OCI-LY3 (cell line): ENCODE measurements at regions not wholly inside any gene's neighbourhood (a gene's known extent, or its start where the extent isn't known, plus 50 kb on each side); places are given as distances from the start of the nearest gene placed in this dataset.

Experiments
- H2AFZ ChIP-seq: fragments of 200-600, 300-600 bp; shearing (Covaris generic); 2 replicates; pipeline ENCODE4 v1.6.0; 2014; ENCODE audit warnings: antibody characterized with exemption, low read depth, low read length
- H3K27ac ChIP-seq: fragments of 200-600, 300-600 bp; sonication (generic); 2 replicates; pipeline ENCODE4 v1.5.1; 2014; ENCODE audit warnings: mild to moderate bottlenecking, low read length, moderate library complexity, mixed read lengths
- H3K27me3 ChIP-seq: fragments of 200-600, 300-600 bp; sonication (generic); 2 replicates; pipeline ENCODE4 v1.6.1; 2014; ENCODE audit warnings: low read depth, low read length, mixed read lengths
- H3K36me3 ChIP-seq: fragments of 200-600, 300-600 bp; sonication (generic); replicated peaks from 2 replicates; pipeline ENCODE3; 2014; ENCODE audit warnings: low read depth, low read length, mixed read lengths
- H3K4me1 ChIP-seq: fragments of 300-600, 200-600 bp; sonication (generic); 2 replicates; pipeline ENCODE4 v1.6.1; 2014; ENCODE audit warnings: low read length, mixed read lengths
- H3K4me2 ChIP-seq: fragments of 200-600, 300-600 bp; sonication (generic); 2 replicates; pipeline ENCODE4 v1.6.1; 2014; ENCODE audit warnings: low read length, mixed read lengths
- H3K4me3 ChIP-seq: fragments of 300-600, 200-600 bp; sonication (generic); 2 replicates; pipeline ENCODE4 v1.5.1; 2014; ENCODE audit warnings: antibody characterized with exemption, mild to moderate bottlenecking, low read length, moderate library complexity
- H3K79me2 ChIP-seq: fragments of 300-600, 200-600 bp; shearing (Covaris generic); 2 replicates; pipeline ENCODE4 v1.6.1; 2014; ENCODE audit warnings: mild to moderate bottlenecking, low read length, mixed read lengths
- H3K9ac ChIP-seq: fragments of 300-600, 200-600 bp; shearing (Covaris generic); 2 replicates; pipeline ENCODE4 v1.6.0; 2014; ENCODE audit warnings: mild to moderate bottlenecking, low read length, moderate library complexity
- H3K9me3 ChIP-seq: fragments of 200-600, 300-600 bp; shearing (Covaris generic); 2 replicates; pipeline ENCODE4 v1.6.1; 2014; ENCODE audit warnings: low read length, mixed read lengths; ENCODE audit not compliant: insufficient read depth
- H4K20me1 ChIP-seq: fragments of 200-600, 300-600 bp; sonication (generic); 2 replicates; pipeline ENCODE4 v1.6.1; 2016; ENCODE audit warnings: low read length, mixed read lengths; ENCODE audit not compliant: insufficient read depth
- CTCF ChIP-seq: fragments of 200-600, 300-600 bp; sonication (generic); IDR thresholded peaks from 2 replicates; pipeline ENCODE4 v1.5.1; 2014; ENCODE audit warnings: antibody characterized with exemption, low read length, low read depth
- EZH2phosphoT487 ChIP-seq: fragments of 200-600 bp; shearing (Covaris generic); IDR thresholded peaks from 2 replicates; pipeline ENCODE4 v1.6.1; 2018; ENCODE audit warnings: antibody characterized with exemption, mixed run types, low read depth

DNA sequence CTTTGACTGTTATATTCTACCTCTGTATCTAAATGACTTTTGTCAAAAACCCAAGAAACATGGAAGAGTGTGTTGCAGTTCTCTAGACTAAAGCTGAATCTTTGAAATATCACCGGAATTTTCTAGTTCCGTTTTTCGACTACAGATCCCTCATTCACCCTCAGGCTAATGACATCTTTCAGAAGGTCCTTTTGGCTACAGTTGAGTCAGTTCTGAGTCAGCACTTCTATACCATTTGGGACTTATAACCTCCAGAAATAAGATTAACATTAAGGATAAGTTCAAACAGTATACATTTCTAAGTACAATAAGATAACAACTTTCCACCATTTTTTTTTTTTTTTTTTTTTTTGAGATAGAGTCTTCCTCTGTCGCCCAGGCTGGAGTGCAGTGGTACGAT, 331.0 kb upstream of the CPXCR1 start:
- Histone ChIP-seq H3K4me2 (no peak overlapping the region), H3K4me3 (no peak overlapping the region), H3K9ac (no peak overlapping the region), H3K27ac (no peak overlapping the region), H4K20me1 (no peaks in the 10 kb centered on the region), H2AFZ (no peak overlapping the region), H3K4me1 (no peaks in the 10 kb centered on the region), H3K79me2 (no peaks in the 10 kb centered on the region), H3K9me3 (no peaks in the 10 kb centered on the region), H3K36me3 (no peaks in the 10 kb centered on the region), H3K27me3 (no peaks in the 10 kb centered on the region)
- no peak for TF ChIP-seq CTCF
- TF ChIP-seq EZH2phosphoT487: no peak

DNA sequence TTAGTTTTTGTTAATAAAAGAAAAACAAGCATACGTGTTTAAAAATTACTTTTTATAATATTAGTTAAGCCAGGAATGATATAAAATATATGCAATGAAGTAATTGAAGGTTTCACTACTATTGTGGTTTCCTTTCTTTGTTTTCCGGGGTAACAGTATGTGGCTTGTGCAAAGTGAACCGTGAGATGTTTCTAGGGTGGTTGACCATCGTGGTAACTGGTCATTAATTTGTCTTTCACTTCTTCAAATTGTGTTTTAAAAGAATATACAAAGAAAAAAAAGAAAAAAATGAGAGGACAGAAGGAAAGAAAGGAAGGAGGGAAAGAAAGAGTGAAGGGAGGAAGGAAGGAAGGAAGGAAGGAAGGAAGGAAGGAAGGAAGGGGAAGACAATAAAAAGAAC, 330.1 kb upstream of the CPXCR1 start:
- no peak overlapping the region for H3K9ac ChIP-seq
- H3K27me3 ChIP-seq: no peaks in the 10 kb centered on the region

GRCh38 chrX:88424071-88424470, 323.0 kb upstream of the CPXCR1 start:
- H3K36me3 ChIP-seq: no peaks in the 10 kb centered on the region
- no peaks in the 10 kb centered on the region for H4K20me1 ChIP-seq
- no peak overlapping the region for H3K4me3 ChIP-seq
- TF ChIP-seq CTCF: no peak
- no peak for TF ChIP-seq EZH2phosphoT487
- H3K9ac ChIP-seq: no peak overlapping the region
- H3K4me2 ChIP-seq: no peak overlapping the region
- no peak overlapping the region for H3K27ac ChIP-seq
- H2AFZ ChIP-seq: no peak overlapping the region
- no peaks in the 10 kb centered on the region for H3K79me2 ChIP-seq
- H3K9me3 ChIP-seq: no peaks in the 10 kb centered on the region
- H3K4me1 ChIP-seq: no peaks in the 10 kb centered on the region
- H3K27me3 ChIP-seq: no peaks in the 10 kb centered on the region

More for the DNA sequence above, 330.1 kb upstream of the CPXCR1 start:
- H3K79me2 ChIP-seq: no peaks in the 10 kb centered on the region
- H3K4me3 ChIP-seq: no peak overlapping the region
- H4K20me1 ChIP-seq: no peaks in the 10 kb centered on the region
- H3K36me3 ChIP-seq: no peaks in the 10 kb centered on the region
- TF ChIP-seq CTCF (no peak), EZH2phosphoT487 (no peak)
- H3K27ac ChIP-seq: no peak overlapping the region
- no peak overlapping the region for H3K4me2 ChIP-seq
- H3K4me1 ChIP-seq: no peaks in the 10 kb centered on the region
- H2AFZ ChIP-seq: no peak overlapping the region
- H3K9me3 ChIP-seq: no peaks in the 10 kb centered on the region

GRCh38 chrX:88424541-88424940, 322.5 kb upstream of the CPXCR1 start:
- H3K9ac ChIP-seq: no peak overlapping the region
- H3K27me3 ChIP-seq: no peaks in the 10 kb centered on the region
- H4K20me1 ChIP-seq: no peaks in the 10 kb centered on the region
- no peaks in the 10 kb centered on the region for H3K79me2 ChIP-seq
- H3K4me1 ChIP-seq: no peaks in the 10 kb centered on the region
- TF ChIP-seq CTCF (no peak), EZH2phosphoT487 (no peak)
- no peak overlapping the region for H3K4me3 ChIP-seq
- no peaks in the 10 kb centered on the region for H3K9me3 ChIP-seq
- no peak overlapping the region for H2AFZ ChIP-seq
- no peak overlapping the region for H3K27ac ChIP-seq
- H3K4me2 ChIP-seq: no peak overlapping the region
- no peaks in the 10 kb centered on the region for H3K36me3 ChIP-seq
